HG02678 (cell line): ENCODE measurements at regions not wholly inside any gene's neighbourhood (a gene's known extent, or its start where the extent isn't known, plus 50 kb on each side); places are given as distances from the start of the nearest gene placed in this dataset.

Source experiments
- ATAC-seq: cut with Tn5 transposase; IDR thresholded peaks from one replicate; pipeline ENCODE4 v1.9.1; 2021; ENCODE audit warnings: mild to moderate bottlenecking, moderate library complexity; ENCODE audit not compliant: unreplicated experiment

DNA sequence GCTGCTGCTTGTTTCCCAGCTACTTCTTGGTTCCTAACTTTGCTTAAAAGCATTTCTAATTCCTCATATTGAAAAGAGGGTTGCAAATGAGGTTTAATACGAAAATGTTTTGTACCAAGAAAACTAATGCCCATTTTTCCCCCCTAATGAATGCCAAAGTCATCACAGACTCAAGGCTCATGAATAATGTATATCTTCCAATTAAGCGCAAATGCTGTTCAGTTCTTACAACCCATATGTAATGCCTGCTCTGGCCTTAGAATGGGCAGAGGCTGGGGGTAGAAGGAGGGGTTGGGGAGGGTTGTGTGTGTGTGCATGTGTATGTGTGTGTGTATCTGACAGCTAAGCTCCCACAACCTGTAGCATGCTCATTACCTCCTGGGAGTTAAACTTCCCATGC lies 901.7 kb downstream of the KCNMA1 start:
- ATAC-seq: no peak

DNA sequence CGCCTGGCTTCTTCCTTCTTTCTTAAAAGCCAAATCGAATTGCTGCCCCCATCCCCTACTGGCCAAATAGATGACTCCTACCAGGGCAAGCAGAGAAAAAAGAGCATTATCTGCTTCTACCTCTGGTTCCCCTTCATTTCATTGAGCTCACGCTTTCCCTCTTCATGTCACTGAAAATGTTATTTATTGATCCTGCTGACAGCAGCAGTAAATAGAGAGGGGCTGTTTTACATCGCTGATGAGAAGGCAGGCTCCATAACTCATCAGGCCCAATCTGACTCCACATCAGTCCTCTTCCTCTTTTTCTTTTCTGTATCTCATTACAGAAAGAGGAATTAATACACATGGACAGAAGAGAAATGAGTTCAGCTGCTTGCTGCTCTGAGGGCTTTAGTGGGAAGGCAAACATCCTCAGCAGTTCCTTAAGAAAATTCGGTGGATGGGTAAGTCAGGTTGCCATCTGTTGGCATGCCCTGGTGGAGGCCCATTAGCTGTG lies 904.1 kb downstream of the KCNMA1 start:
- ATAC-seq: no peak

DNA sequence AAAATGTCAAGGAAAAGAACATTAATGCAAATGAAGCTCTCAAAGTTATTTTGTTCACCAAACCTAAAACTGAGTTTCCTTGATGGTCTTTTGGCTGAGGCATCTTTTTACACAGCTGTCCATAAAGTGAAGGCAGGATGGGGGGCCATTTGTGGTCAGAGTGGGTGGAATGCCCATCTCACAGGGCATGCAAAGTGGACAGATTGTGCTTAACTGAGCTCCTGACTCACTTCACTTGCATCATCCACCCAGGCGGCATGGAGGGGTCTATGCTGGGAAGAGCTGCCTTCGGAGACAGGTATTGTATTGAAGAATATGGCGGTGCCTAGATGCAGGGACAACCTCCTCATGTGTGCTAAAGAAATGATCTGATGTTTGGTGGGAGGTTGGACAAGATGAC lies 905.3 kb downstream of the KCNMA1 start:
- no peak for ATAC-seq

DNA sequence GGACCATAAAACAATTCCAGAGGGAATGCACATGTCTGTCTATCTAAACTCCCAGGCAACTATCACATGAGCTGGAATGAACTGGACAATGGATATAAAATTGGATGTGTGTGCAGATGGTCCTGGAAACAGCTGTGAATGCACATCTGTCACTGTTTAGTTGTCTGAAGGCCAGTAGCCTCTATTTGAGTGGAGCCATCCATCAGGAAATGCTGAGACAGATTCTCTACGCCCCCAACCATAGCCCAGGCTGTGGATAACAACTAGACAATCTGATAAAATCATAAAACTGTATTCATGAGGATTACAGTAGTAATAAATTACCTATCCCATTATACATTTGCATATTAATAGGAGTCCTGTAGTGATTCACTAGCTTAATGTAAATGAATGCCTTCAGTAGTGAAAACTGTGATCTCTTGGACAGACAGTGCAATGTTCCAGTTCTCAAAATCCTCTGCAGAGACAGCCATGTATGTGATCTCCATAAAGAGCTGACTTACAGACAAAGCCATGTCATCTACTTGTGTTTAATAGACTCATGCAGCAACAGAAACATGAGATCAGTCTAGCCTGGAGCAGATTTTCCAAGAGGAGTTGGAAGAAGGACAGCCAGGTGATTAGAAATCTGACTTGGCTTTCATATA lies 907.6 kb downstream of the KCNMA1 start:
- ATAC-seq: no peak

DNA sequence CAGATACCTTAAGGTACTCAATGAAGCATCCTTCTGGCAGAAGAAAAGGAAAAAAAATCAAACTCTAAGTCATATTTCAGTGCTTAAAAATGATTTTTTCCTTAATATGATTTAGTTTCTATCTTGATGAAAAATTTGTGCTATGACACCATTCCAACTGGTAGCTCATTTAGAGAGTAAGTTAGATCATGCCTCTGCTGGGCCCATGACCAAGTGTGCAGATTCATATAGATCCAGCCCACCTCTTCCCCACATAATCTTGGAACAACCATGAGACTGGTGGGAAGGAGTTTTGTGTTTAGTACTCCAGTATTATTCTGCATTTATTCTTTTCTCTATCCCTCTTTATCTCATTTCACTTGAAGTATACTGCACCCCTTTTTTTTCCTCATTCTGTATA lies 908.3 kb downstream of the KCNMA1 start:
- ATAC-seq: no peak

DNA sequence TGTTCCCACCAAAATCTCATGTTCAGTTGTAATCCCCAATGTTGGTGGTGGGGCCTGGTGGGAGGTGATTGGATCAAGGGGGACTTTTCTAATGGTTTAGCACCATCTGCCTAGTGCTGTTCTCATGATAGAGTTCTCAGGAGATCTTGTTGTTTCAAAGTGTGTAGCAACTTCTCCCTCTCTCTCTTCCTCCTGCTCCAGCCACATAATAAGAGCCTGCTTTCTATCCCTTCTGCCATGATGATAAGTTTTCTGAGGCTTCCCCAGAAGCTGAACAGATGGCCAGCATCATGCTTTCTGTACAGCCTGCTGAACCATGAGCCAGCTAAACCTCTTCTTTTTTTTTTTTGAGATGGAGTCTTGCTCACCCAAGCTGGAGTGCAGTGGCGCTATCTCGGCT lies 910.6 kb downstream of the KCNMA1 start:
- no peak for ATAC-seq

DNA sequence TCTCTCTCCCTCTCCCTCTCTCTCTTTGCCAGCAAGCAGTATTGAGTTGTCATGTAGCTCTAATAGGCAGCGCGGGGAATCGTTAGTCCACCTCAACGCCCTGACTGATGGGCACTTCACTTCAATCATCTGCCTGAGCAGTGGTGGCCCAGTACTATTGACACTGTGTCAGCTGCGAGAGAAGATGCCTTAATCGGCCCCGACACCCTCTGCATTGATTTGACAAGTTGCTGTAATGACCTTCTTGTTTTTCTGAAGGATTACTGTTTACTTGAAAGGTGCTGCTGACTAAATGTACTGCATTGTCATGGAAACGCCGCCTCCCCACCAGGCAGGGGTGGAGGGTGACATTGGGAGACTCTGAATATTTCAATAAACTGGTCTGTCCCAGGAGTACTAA lies 913.8 kb downstream of the KCNMA1 start:
- no peak for ATAC-seq

DNA sequence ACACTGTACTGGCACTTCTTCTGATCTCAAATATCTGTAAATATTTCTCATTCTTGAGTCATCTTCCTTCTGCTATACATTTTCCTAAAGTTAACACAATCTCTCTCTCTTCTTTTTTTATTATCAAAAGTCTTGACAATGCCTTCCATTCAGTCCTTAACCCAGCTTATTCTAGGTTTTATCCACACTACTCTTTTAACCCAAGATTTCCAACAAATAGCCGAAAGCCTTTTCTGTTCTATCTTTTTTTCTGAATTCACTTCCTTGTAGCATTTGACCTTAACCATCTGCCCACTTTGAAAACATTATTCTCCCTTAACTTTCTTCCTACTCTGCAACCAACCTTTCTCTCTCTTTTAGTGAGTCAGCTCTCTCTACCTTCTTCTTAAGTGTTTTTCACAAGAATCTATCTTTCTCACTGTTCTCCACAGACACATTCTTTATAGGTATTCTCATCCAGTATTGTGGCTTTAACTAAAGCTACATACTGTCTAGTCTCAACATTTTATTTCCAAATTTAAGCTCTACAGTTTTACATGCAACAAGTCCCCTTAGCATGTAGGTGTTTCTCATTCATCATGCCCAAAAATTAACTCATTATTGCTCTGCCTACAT lies 915.6 kb downstream of the KCNMA1 start:
- ATAC-seq: no peak

DNA sequence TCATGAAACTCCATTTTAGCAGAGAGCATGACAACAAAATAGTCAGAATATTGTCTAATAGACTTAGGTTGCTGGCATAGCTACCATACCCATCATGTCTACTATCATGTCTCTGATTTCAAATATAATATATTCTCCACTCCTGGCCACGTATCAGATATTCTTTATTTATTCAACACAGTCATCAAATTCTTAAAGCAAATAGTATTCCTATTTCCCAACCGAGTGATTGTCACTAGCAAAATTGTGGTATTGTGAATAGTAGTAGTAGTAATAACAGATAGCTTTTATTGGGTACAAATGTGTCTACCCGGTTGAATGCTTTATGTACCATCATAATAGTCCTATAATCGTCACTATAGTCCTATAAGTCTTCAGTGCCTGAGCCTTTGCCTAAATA lies 918.6 kb downstream of the KCNMA1 start:
- ATAC-seq: no peak

DNA sequence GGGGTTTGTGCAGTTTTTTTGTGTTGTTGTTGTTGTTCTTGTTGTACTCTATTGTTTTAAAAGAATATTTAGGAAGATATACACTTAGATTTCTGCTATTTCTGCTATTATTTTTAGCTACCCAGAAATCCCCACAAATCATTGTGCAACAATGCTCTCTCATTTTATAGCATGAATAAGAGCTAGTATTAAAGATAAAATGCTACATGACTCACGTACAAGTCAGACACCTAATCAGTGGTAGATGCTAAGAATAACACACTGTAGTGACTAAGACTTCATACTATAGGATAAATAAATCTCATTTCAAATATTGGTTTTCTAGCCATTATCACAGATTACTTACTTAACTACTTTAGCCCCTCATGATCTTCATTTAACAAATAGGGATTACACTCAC lies 920.5 kb downstream of the KCNMA1 start:
- ATAC-seq: no peak

DNA sequence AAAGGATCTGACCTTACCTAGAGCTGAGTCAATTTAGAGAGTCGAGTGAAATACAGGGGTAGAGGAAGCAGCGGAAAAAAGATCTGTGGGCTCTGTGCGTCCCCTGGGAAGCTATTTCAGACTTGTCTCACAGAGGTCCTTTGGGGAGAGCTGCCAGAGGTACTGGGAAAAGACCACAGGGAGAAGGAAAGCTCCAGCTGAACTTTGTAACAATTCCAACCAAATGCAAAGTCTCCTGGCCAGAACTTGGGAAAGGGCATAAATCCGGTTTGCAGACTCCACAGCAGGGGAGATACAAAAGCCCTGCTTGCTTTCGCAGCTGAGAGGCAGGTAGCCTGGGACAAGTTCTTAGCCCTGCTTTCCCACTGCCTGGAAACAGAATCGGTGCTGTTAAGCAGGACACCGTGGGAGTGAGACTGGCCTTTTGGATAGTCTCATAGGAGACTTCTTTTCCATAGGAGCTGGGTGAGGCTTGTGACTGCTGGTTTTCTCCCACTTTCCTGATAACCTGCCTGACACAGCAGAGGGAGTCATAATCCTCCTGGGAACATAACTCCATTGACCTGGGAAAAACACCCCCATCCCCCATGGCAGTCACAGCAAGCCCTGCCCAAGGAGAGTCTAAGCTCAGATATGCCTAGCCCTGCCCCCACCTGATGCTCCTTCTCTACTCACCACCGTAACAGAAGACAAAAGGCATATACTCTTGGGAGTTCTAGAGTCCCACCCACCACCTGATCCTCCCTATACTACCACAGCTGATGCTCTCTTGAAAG lies 926.2 kb downstream of the KCNMA1 start:
- no peak for ATAC-seq

DNA sequence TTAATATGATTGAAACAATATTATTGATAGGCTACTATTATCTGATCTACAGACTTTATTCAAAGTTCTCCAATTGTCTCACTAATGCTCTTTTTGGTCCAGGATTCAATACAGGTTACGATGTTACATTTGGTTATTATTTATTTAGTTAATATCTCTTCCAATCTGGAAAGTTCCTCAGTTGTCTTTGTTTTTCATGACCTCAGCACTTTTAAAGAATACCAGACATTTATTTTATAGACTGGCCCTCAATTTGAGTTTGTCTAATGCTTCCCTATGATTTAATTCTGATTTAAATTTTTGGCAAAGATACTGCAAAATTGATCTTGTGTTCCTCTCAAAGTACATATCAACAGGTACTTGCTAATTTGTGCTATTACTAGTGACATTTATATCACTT lies 937.4 kb downstream of the KCNMA1 start:
- ATAC-seq: no peak

DNA sequence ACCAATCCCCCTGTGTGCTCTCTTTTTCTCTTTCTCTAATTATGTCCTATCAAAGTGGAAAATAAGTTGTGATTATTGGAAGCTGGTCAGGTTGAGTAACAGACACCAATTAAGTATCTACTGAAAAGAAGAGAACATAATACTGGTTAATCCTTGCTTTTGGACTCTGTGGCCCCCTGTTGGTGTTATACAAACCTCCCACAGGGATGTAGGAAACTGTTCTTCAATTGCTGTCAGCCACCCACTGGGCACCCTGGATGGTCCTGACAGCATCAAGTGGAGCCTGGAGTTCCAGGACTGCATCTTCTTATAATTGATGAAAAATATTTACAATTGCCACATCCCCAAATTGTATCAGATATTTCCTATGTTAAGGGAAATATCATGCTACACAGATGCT lies 939.7 kb downstream of the KCNMA1 start:
- no peak for ATAC-seq

DNA sequence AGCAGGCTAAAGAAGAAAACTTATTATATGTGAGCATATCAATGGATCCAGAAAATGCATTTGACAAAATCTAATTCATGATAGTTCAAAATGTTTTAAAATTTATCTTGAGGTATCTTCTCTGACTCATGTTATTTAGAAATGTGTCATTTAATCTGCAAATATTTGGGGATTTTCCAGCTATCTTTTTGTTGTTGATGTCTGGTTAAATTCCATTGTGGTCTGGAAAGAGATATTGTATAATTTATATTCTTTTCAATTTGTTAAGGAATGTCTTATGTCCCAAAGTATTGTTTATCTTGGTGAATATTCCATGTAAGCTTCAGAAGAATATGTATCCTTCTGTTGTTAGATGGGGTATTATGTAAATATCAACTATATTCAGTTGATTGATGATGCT lies 942.5 kb downstream of the KCNMA1 start:
- ATAC-seq: no peak

DNA sequence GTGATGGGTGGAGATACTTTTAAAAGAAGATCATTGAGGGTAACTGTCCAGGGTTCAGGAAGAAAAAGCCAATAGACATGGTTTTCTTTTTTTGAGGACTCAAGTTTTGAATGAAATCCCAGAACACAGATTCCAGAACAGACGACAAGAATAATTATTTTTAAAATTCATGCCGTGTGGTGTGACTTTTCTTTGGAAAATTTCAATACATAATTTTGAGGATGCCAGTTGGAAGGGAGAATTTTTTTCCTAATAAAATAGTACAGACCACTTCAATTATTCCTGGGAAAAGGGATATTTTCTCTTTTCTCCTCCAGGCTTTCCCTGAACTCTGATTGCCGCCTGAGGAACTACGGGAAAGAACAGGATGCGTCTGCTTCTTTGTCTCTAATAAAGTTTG lies 951.4 kb downstream of the KCNMA1 start:
- ATAC-seq: no peak

DNA sequence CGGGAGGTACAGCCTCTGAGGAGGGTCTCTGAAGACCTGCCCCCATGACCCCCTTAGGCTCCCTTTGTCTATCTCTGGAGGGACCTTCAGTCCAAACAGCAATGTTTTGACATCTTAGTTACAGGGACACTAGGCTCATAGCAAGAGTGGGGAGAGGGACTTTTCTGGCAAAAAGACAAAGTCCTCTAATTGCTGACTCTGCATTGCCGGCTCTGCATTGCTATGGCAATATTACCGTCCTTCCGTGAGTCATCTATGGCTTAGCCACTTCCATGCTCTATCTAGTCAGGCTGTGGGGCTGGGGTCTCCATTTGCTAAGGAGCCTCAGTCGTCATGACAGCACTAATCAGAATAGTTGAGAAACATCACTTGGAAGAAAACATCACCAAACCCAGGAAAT lies 952.6 kb downstream of the KCNMA1 start:
- ATAC-seq: no peak

DNA sequence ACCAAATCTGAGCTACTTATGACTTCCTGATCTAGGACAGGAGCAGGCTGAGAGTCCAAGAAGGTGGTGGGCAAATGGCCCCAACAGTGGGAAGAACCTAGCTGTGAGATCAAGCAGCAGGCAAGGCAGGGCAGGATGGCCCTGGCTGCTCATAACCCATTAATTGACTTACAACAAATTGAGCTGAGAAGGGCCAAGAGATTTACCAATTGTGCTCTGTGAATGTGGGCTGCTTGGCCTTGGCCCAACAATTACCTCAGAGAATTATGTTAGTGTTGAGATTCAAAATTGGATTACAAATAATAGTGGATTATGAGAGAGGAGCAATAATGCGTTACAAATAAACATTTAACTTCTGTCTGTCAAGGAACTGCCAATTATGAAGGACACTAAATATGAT lies 956.5 kb downstream of the KCNMA1 start:
- no peak for ATAC-seq

DNA sequence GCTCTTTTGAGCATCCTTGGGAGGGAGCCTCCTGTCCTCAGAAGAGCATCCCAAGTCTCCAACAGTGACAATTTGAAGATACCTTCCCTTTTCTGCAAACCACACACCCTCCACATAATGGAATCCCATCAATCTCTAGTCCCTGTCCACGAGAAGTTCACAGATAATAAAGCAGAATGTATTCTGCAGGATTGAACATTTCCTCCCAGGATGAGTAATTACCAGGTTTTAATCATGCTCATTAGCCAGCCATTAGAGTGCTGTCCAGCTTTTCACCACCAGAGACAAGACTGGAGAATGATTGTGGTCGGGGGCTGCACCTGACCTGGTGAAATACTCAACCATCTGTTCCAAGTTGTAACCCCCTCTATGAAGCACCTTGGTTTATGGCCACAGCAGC lies 958.6 kb downstream of the KCNMA1 start:
- ATAC-seq: no peak

DNA sequence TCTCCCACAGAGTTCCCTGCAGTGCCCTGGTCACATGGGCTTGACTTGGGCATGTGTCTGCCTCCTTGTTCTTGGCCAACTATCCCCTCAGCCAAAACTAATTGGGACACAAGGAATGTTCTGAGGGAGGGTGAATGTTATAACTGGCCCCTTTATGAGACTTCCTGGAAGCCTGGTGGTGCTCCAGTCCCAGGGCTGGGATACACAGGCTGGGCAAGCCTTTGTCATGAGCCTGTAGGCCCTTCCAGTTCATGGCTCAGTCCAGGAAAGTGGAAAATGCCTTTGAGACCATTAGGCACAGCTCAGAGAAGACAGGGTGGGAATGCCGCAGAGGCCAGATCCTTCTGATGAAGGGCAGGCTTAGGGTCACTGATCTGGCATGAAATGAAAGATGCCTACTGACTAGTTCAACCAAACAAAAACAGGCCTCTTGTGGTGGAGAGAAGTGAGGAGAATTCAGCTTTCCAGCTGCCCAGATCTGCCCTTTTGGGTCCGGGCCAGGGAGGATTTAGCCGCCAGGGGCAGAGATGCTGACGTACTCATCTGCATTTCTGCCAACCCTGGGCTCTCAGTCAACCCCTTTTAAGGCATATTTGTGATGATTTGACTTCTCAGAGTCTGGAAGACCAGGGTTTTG lies 961.5 kb downstream of the KCNMA1 start:
- no peak for ATAC-seq

DNA sequence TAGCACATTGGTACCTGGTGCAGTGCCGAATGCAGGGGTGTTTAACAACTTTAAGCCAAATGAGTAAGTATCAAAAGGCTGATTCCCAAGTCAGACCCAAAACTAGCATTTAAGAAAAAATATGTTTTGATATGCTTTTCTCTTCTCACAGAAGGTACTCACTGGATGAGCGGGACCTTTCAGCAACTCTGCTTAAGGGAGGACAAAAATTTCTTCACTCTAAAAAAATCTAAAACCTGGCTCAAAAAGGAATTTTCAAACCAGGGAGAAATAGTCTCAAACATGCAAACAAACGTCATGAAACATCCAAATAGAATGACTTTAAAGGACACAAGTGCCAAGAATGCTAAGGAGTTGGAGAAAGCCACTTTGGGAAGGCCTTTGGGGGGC lies 962.1 kb downstream of the KCNMA1 start:
- no peak for ATAC-seq

DNA sequence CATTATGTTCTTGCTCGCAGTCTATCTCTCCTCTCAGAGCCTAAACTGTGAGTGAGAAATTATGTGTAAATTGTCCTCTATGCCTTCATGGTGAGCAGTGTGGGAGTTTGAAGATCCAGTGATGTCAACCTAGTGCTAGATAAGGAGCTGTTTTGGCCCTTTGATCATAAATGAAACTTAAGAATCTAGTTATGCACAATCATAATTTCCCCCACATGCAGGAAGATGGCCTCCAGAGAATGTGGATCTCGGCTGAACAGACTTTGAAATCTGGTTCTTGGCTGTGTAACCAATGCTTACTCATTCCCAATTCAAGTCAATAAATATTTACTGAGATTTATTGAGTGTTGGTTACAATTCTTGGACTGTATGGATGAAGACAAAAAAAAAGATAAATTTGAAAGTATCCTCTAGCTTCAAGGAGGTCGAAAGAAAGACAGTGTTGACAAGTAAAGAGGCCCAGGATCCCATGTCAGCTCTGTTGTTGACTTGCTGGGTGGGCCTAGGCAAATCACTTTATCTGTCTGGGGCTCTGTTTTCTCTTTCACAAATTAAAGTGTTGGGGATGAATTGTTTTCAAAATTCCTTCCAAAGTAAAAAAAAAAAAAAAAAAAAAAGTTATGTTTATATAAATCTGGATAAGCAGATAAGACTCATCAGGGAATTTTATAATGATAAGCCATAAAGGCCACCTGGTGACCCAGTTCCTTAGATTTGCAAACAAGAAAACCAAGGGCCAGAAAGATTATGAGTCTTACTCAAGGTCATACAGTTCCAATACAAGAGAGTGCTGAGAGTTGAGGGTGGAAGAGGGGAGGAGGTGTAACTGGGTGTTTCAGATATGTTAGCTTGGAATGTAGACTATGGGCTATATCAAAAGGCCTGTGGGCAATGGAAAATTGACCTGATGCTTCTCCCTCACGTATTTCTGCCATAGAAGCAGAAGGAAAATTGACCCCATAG lies 969.9 kb downstream of the KCNMA1 start:
- no peak for ATAC-seq
